ENCODE measurements at regions not wholly inside any gene's neighbourhood (a gene's known extent, or its start where the extent isn't known, plus 50 kb on each side); places are given as distances from the start of the nearest gene placed in this dataset.

- Mint-ChIP-seq H3K27ac (no peak overlapping the region), H3K27me3 (ENCODE audit: insufficient read depth, low read depth, poor library complexity) (peaks cover 2% of the 10 kb centered on the region), H3K9me3 (no peaks in the 10 kb centered on the region), H3K4me1 (no peaks in the 10 kb centered on the region), H3K36me3 (ENCODE audit: low read depth) (no peaks in the 10 kb centered on the region), H3K4me3 (no peak overlapping the region)
- DNase-seq (ENCODE audit: low spot score): no peak
- no peaks in the 10 kb centered on the region for H3K36me3 ChIP-seq (ENCODE audit: insufficient read depth)
- no peaks in the 10 kb centered on the region for H3K27me3 ChIP-seq (ENCODE audit: insufficient read depth)
- H3K9me2 ChIP-seq (ENCODE audit: insufficient read depth): 0 out of 2 replicates have a peak, but pooled peaks cover under 1% of the 10 kb centered on the region
- H3K4me1 ChIP-seq (ENCODE audit: insufficient read depth): no peaks in the 10 kb centered on the region
- ATAC-seq: no peak
- no peaks in the 10 kb centered on the region for H3K79me2 ChIP-seq (replicated peaks; ENCODE audit: insufficient read depth)
- H4K20me1 ChIP-seq (replicated peaks; ENCODE audit: insufficient read depth): no peaks in the 10 kb centered on the region
- no peak overlapping the region for H3K27ac ChIP-seq (ENCODE audit: low read depth)
- H3F3A ChIP-seq (replicated peaks; ENCODE audit: low read depth): no peaks in the 10 kb centered on the region
- H2AFZ ChIP-seq: no peak overlapping the region
- TF ChIP-seq STAT1 (IDR thresholded peaks at IDR 0.05; ENCODE audit: unreplicated experiment): no peak
- TF ChIP-seq ZNF462 (CRISPR knock-in tag; IDR thresholded peaks at IDR 0.05): no peak
- TF ChIP-seq REST (IDR thresholded peaks at IDR 0.05; ENCODE audit: unreplicated experiment): no peak
- no peak for TF ChIP-seq JUNB (IDR thresholded peaks at IDR 0.05; ENCODE audit: unreplicated experiment)
- TF ChIP-seq ZNF331 (CRISPR knock-in tag; IDR thresholded peaks at IDR 0.05; ENCODE audit: low read depth): no peak
- H3K4me3 ChIP-seq: no peak overlapping the region
- H3K4me2 ChIP-seq: no peak overlapping the region
These were observed 60.6 kb upstream of the E2F8 start for GRCh38 chr11:19301361-19301760.
